ENCODE measurements at regions not wholly inside any gene's neighbourhood (a gene's known extent, or its start where the extent isn't known, plus 50 kb on each side); places are given as distances from the start of the nearest gene placed in this dataset.

- Histone ChIP-seq H3K4me2 (no peak overlapping the region), H3K4me1 (ENCODE audit: low read depth, poor library complexity, severe bottlenecking) (peaks cover 18% of the 10 kb centered on the region), H3K27me3 (ENCODE audit: insufficient read depth, low read depth) (no peaks in the 10 kb centered on the region), H4K20me1 (ENCODE audit: insufficient read depth) (no peaks in the 10 kb centered on the region), H2AFZ (ENCODE audit: low read depth) (no peak overlapping the region), H3K27ac (no peak overlapping the region), H3K9ac (no peak overlapping the region), H3K79me2 (ENCODE audit: insufficient read depth, low read depth) (no peaks in the 10 kb centered on the region), H3K4me3 (IDR thresholded peaks at IDR 0.05; ENCODE audit: insufficient read depth, low read depth, low read length) (no peak overlapping the region), H3K36me3 (ENCODE audit: insufficient read depth) (no peaks in the 10 kb centered on the region)
- no peak for TF ChIP-seq CTCF (conservative IDR thresholded peaks at IDR 0.05; ENCODE audit: low read depth, low read length)
These were observed 50.5 kb upstream of the MEDAG start for GRCh38 chr13:30855569-30855968.

GRCh38 chr13:30856005-30856790 is 49.9 kb upstream of the MEDAG start:
- no peaks in the 10 kb centered on the region for H3K36me3 ChIP-seq (ENCODE audit: insufficient read depth)
- H3K27ac ChIP-seq = no peak overlapping the region
- H2AFZ ChIP-seq (ENCODE audit: low read depth) = no peak overlapping the region
- no peak overlapping the region for H3K9ac ChIP-seq
- H3K4me2 ChIP-seq = no peak overlapping the region
- peaks cover 12% of the 10 kb centered on the region for H3K4me1 ChIP-seq (ENCODE audit: low read depth, poor library complexity, severe bottlenecking)
- no peak overlapping the region for H3K4me3 ChIP-seq (IDR thresholded peaks at IDR 0.05; ENCODE audit: insufficient read depth, low read depth, low read length)
- no peaks in the 10 kb centered on the region for H3K27me3 ChIP-seq (ENCODE audit: insufficient read depth, low read depth)
- H4K20me1 ChIP-seq (ENCODE audit: insufficient read depth) = no peaks in the 10 kb centered on the region
- H3K79me2 ChIP-seq (ENCODE audit: insufficient read depth, low read depth) = no peaks in the 10 kb centered on the region
- no peak for TF ChIP-seq CTCF (conservative IDR thresholded peaks at IDR 0.05; ENCODE audit: low read depth, low read length)

Data from KMS-11 (cell line).